Retina (tissue), 1 donor: ENCODE measurements at regions not wholly inside any gene's neighbourhood (a gene's known extent, or its start where the extent isn't known, plus 50 kb on each side); places are given as distances from the start of the nearest gene placed in this dataset.

Source experiments
- DNase-seq: peaks from one replicate; pipeline ENCODE4 v3.0.0-alpha.2; 2016

GRCh38 chr1:68378296-68379084 is 71.3 kb downstream of the RPE65 start:
- no peak for DNase-seq

DNA sequence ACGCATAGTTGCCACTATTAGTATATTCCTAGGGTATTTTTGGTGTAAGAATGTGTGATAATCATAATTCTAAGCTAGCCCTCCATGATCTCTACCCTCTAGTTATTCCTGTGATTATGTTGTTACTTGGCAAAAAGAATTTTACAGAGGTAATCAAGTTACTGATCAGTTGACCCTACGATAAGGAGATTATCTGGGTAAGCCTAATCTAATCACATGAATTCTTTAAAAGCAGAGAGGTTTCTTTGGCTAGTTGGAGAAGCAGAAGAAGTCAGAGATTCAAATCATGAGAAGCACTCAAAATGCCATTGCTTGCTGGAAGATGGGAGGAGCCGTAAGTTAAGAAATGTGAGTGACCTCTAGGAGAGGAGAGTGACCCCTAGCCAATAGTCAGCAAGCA is 72.7 kb downstream of the RPE65 start:
- no peak for DNase-seq

DNA sequence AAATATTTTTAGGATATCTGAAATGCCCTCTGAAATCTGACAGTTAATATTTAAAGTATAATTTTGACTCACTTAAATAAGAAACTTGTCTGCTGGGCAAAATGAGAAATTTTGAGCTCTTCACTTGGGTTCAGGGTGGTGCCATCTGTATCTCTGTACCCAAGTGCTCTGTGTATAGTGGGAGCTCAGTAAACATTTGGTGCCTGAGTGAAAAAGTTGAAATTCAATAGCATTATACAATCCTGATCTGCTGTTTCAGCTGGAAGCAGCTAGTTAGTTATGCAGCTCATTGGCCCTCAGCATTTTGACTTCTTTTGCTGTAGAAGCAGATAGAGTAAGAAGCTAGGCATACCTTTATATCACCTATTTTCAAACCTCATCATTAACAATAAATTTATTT is 73.3 kb downstream of the RPE65 start:
- no peak for DNase-seq

DNA sequence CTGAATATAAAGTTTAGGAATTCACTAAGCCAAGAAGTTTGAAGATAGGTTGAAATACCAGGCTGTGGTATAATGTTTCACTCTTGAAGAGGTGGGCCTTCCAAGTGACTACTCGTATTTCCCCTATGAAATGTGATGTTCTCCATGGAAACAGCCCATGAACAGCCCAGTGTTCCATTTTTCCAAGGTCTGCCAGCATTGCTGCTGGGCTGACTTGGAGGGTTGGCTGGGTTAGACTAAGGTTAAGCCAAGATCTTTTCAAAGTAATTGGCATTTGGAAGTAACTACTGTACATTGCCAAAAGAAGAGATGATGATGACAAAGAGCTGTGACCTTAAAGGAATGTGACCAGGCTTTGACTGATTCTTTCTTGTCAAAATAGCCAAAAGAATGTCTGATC is 73.8 kb downstream of the RPE65 start:
- no peak for DNase-seq

GRCh38 chr1:68373173-68373572 is 76.6 kb downstream of the RPE65 start:
- no peak for DNase-seq

GRCh38 chr1:68372487-68372886 is 77.3 kb downstream of the RPE65 start:
- DNase-seq, result no peak

- no peak for DNase-seq
These were observed 79.4 kb downstream of the RPE65 start for GRCh38 chr1:68370101-68370915.

DNA sequence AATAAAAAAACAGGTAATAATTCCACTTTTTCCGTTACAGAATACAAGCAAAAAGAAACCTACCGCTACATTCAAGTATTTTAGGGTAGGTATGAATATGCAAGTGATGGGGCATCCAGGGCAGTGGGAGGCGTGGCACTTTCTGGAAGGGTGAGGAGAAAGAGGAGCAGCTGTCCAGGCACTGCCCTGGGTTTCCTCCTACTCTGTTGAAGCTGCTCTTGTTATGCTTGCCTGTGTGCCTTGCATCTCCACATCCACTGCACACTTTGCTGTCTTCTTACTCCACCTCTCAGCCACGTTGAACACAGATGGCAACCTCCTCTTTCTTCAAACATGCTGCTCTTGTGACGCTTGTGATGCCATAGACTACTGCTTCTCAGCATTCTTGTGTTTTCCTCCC is 83.2 kb downstream of the RPE65 start:
- DNase-seq, result no peak

GRCh38 chr1:68365709-68366382 is 83.9 kb downstream of the RPE65 start:
- no peak for DNase-seq

- DNase-seq, result peak; percentile 32
These were observed 86.4 kb downstream of the RPE65 start for GRCh38 chr1:68363339-68363738.

GRCh38 chr1:68361346-68361910 is 88.3 kb downstream of the RPE65 start:
- DNase-seq, result no peak

DNA sequence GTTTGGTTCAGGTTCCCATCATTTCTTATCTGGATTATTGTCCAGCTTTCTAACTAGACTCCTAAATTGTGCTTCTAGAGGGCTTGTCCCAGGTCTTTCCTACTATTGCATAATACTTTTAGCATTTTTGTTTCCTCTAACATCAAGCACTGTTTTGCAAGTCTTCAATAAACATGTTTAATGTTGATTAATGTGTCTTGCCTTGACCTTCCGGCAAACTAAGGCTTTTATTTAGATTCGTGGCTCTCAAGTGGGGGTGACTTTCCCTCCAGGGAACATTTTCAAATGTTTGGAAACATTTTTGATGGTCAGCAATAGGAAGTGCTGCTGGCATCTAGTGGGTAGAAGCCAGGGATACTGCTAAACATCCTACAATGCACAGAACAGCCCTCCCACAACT is 90.7 kb downstream of the RPE65 start:
- DNase-seq, result no peak

DNA sequence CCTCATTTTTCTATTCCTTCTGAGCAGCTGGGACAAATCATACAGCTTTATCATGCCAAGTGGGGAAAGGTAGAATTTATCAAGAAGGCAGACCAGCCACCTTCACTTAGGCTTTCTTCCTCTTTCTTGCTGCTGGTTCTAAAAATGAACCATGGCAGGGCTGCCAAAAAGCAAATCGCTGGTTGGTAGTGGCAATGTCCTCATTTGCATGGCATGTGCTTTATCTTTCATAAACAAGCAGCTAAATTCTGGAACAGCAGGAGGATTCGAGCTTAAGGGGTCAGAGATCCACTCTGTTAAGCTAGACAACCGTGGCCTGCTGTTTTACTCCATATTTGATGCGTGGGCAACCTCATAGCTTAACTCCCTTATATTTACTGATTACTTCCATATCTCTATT is 91.3 kb downstream of the RPE65 start:
- DNase-seq, result no peak

GRCh38 chr1:68355614-68356013 is 94.1 kb downstream of the RPE65 start:
- no peak for DNase-seq

GRCh38 chr1:68352202-68352601 is 97.6 kb downstream of the RPE65 start:
- DNase-seq, result no peak

DNA sequence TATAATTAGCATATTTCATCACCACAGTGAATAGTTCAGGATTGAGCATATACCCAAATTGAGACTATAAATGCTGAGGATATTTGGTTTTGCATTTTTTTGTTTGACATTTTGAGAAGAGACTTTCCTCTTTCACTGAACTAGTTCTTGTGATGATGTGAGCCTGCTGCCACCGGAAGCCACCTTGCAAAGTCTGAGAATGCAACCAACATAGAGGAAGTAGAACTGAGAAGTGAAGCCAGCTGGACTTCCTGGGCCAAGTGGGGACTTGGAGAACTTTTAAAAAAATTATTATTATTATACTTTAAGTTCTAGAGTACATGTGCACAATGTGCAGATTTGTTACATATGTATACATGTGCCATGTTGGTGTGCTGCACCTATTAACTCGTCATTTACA is 102.3 kb downstream of the RPE65 start:
- DNase-seq, result no peak

DNA sequence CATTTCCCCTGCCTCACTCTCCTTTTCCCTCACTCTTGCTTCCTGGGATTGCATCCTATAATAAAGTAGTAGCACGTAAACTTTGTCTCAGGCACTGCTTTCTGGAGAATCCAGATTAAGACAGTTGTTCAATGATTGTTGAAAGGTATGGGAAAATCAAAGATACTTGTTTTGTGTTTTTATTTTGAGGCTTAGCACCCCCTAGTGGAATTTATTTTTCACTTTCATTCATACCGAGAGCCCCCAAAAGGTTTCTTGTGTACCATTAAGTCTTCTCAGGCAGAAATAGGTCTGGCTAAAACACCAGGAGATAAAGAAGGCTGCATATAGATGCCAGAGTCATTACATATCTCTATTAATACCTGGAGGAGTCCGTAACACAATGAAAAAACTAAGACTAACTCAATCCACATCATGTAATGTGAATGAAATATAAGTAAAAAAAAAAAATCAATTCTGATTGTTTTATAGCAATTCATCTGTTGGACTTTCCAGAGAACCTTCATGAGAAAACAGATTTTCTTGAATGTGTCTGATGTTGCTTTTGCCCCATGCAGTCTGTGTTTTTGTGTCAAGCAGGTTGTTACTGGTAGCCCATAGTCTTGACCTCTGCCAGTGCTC is 103.5 kb downstream of the RPE65 start:
- no peak for DNase-seq

GRCh38 chr1:68344208-68344607 is 105.5 kb downstream of the RPE65 start:
- DNase-seq, result no peak

GRCh38 chr1:68340951-68341350 is 108.6 kb upstream of the WLS start:
- DNase-seq, result no peak

DNA sequence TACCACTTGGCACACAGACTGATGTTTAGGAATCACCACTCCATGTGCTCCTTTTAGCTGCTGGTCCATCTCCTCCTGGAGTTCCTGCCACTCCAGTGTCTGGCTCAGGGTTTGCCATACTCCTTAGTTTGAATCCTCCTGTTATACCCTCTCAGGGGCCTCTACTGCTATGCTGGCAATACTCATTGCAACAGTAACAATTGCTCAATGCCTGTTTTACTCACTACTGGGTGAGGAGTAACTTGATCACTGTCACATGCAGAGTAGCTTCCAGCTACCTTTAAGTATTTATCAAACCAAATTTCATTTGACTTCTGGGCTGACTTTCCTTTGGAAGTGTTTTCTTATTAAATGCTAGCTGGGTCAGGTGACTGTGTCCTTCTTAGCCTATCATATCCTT is 107.2 kb upstream of the WLS start:
- no peak for DNase-seq

- no peak for DNase-seq
These were observed 105.8 kb upstream of the WLS start for GRCh38 chr1:68338081-68338480.

DNA sequence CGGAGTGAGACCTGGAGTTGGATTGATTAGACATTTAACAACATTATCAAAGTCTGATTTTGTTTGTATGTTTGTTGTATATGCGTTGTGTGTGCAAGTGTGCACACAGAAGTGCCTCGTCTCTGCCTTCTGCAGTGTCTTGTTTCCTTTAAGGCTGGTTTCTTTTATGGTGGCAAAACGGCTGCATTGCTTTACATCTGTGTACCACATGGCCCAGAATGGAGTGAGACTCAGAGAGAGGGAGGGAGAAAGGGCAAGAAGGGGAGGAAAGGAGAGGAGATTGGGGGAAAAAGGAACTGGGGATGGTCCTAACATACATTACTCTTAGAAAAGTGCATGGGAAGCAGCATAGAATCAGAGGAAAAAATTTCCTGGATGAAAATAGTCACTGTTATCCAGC is 99.7 kb upstream of the WLS start:
- DNase-seq, result no peak
